ENCODE measurements at regions not wholly inside any gene's neighbourhood (a gene's known extent, or its start where the extent isn't known, plus 50 kb on each side); places are given as distances from the start of the nearest gene placed in this dataset.

- peaks cover 22% of the 10 kb centered on the region for H3K27me3 ChIP-seq (ENCODE audit: control insufficient read depth, insufficient read depth, low read length)
- H2AFZ ChIP-seq (ENCODE audit: low read length): peak overlapping the region; percentile 83
- H3K4me3 ChIP-seq (replicated peaks in 1 of 4; ENCODE audit: control extremely low read depth in 1 of 4, insufficient read depth in 1 of 4, low read depth in 3 of 4, low read length in 4 of 4): peak overlapping the region; percentile 60 to 85 (median 68)
- TF ChIP-seq EZH2 (IDR thresholded peaks at IDR 0.05; ENCODE audit: low read length, missing control alignments): no peak
- TF ChIP-seq CTCF (conservative IDR thresholded peaks at IDR 0.05 in 1 of 2, IDR thresholded peaks at IDR 0.05 in 1 of 2; ENCODE audit: low read depth in 1 of 2, low read length in 2 of 2): peak; percentile 12 to 17
- no peaks in the 10 kb centered on the region for H3K9me3 ChIP-seq (ENCODE audit: control insufficient read depth, insufficient read depth, low read depth, low read length)
- no peaks in the 10 kb centered on the region for H3K79me2 ChIP-seq (ENCODE audit: control insufficient read depth, insufficient read depth, low read length)
- peak overlapping the region; percentile 98 for H3K4me2 ChIP-seq (ENCODE audit: extremely low read depth, insufficient read depth, low read length)
- DNase-seq (ENCODE audit: low read depth in 2 of 2): peak; percentile 61 to 71
- H3K27ac ChIP-seq (ENCODE audit: insufficient read depth, low read length): no peak overlapping the region
- no peaks in the 10 kb centered on the region for H4K20me1 ChIP-seq (ENCODE audit: control insufficient read depth, extremely low read depth, insufficient read depth, low read length)
- H3K4me1 ChIP-seq (ENCODE audit: control insufficient read depth, extremely low read depth, insufficient read depth, low read length): no peaks in the 10 kb centered on the region
- no peak overlapping the region for H3K9ac ChIP-seq (ENCODE audit: insufficient read depth, low read length)
- H3K36me3 ChIP-seq (ENCODE audit: control insufficient read depth, insufficient read depth, low read length): no peaks in the 10 kb centered on the region
Measured at GRCh38 chr18:26656944-26657536, 108.7 kb upstream of the KCTD1 start.

- Histone ChIP-seq H3K27me3 (ENCODE audit: control insufficient read depth, insufficient read depth, low read length) (peaks cover 22% of the 10 kb centered on the region), H3K4me3 (replicated peaks in 1 of 4; ENCODE audit: control extremely low read depth in 1 of 4, insufficient read depth in 1 of 4, low read depth in 3 of 4, low read length in 4 of 4) (peak overlapping the region; percentile 38 to 60 (median 42)), H3K36me3 (ENCODE audit: control insufficient read depth, insufficient read depth, low read length) (no peaks in the 10 kb centered on the region), H4K20me1 (ENCODE audit: control insufficient read depth, extremely low read depth, insufficient read depth, low read length) (no peaks in the 10 kb centered on the region), H2AFZ (ENCODE audit: low read length) (no peak overlapping the region), H3K4me1 (ENCODE audit: control insufficient read depth, extremely low read depth, insufficient read depth, low read length) (no peaks in the 10 kb centered on the region), H3K27ac (ENCODE audit: insufficient read depth, low read length) (no peak overlapping the region), H3K9ac (ENCODE audit: insufficient read depth, low read length) (no peak overlapping the region), H3K4me2 (ENCODE audit: extremely low read depth, insufficient read depth, low read length) (peak overlapping the region; percentile 25), H3K79me2 (ENCODE audit: control insufficient read depth, insufficient read depth, low read length) (no peaks in the 10 kb centered on the region), H3K9me3 (ENCODE audit: control insufficient read depth, insufficient read depth, low read depth, low read length) (no peaks in the 10 kb centered on the region)
- no peak for DNase-seq (ENCODE audit: low read depth in 2 of 2)
- no peak for TF ChIP-seq EZH2 (IDR thresholded peaks at IDR 0.05; ENCODE audit: low read length, missing control alignments)
- no peak for TF ChIP-seq CTCF (conservative IDR thresholded peaks at IDR 0.05 in 1 of 2, IDR thresholded peaks at IDR 0.05 in 1 of 2; ENCODE audit: low read depth in 1 of 2, low read length in 2 of 2)
Measured at GRCh38 chr18:26656431-26656943, 108.1 kb upstream of the KCTD1 start.

GRCh38 chr18:26655525-26656430 is 107.4 kb upstream of the KCTD1 start:
- H3K9me3 ChIP-seq (ENCODE audit: control insufficient read depth, insufficient read depth, low read depth, low read length): no peaks in the 10 kb centered on the region
- H3K27me3 ChIP-seq (ENCODE audit: control insufficient read depth, insufficient read depth, low read length): peaks cover 22% of the 10 kb centered on the region
- TF ChIP-seq EZH2 (IDR thresholded peaks at IDR 0.05; ENCODE audit: low read length, missing control alignments): peak; percentile 97
- TF ChIP-seq CTCF (conservative IDR thresholded peaks at IDR 0.05 in 1 of 2, IDR thresholded peaks at IDR 0.05 in 1 of 2; ENCODE audit: low read depth in 1 of 2, low read length in 2 of 2): peak in 1 of 2 donors; percentile 5
- no peak overlapping the region for H3K27ac ChIP-seq (ENCODE audit: insufficient read depth, low read length)
- no peaks in the 10 kb centered on the region for H4K20me1 ChIP-seq (ENCODE audit: control insufficient read depth, extremely low read depth, insufficient read depth, low read length)
- H2AFZ ChIP-seq (ENCODE audit: low read length): no peak overlapping the region
- no peak overlapping the region for H3K9ac ChIP-seq (ENCODE audit: insufficient read depth, low read length)
- peak overlapping the region in 3 of 4 experiments; percentile 39 to 60 (median 45) for H3K4me3 ChIP-seq (replicated peaks in 1 of 4; ENCODE audit: control extremely low read depth in 1 of 4, insufficient read depth in 1 of 4, low read depth in 3 of 4, low read length in 4 of 4)
- DNase-seq (ENCODE audit: low read depth in 2 of 2): peak; percentile 38 to 53
- no peaks in the 10 kb centered on the region for H3K79me2 ChIP-seq (ENCODE audit: control insufficient read depth, insufficient read depth, low read length)
- H3K4me1 ChIP-seq (ENCODE audit: control insufficient read depth, extremely low read depth, insufficient read depth, low read length): no peaks in the 10 kb centered on the region
- H3K36me3 ChIP-seq (ENCODE audit: control insufficient read depth, insufficient read depth, low read length): no peaks in the 10 kb centered on the region
- H3K4me2 ChIP-seq (ENCODE audit: extremely low read depth, insufficient read depth, low read length): peak overlapping the region; percentile 35

Measured in fibroblast of lung (primary cell).